ENCODE measurements at regions not wholly inside any gene's neighbourhood (a gene's known extent, or its start where the extent isn't known, plus 50 kb on each side); places are given as distances from the start of the nearest gene placed in this dataset.

GRCh38 chr2:82355622-82356021 lies 2051.1 kb upstream of the LRRTM1 start:
- Histone ChIP-seq H3K4me1 (ENCODE audit: insufficient read depth) (no peaks in the 10 kb centered on the region), H3K9me3 (no peaks in the 10 kb centered on the region), H3K27me3 (no peaks in the 10 kb centered on the region), H3K36me3 (no peaks in the 10 kb centered on the region), H3K27ac (no peak overlapping the region), H3K4me3 (no peak overlapping the region)
- TF ChIP-seq CTCF (IDR thresholded peaks at IDR 0.05) (no peak), POLR2A (IDR thresholded peaks at IDR 0.05) (no peak), EP300 (IDR thresholded peaks at IDR 0.05) (no peak)
- DNase-seq, result no peak
- intact Hi-C loops (cut with DNase I), result no loop called here

DNA sequence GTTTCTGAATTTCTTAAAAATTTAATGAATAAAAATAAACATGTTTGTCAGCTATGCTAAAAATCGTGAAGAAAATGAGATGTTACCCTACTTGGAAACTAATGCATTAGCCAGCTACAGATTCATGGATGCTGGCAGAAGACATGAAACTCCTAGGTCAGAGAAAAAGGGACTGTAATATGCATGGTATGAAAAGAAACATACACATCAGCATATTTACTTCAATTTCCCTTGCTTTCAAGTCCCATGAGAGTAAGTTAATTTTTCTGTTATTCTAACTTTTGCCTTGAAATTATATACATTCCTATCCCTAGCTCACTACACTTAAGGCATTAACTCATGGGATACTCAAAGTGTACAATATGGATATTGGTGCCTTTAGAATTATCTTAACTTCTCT lies 2041.4 kb upstream of the LRRTM1 start:
- Histone ChIP-seq H3K9me3 (no peaks in the 10 kb centered on the region), H3K27me3 (no peaks in the 10 kb centered on the region), H3K36me3 (no peaks in the 10 kb centered on the region), H3K27ac (no peak overlapping the region), H3K4me3 (no peak overlapping the region), H3K4me1 (ENCODE audit: insufficient read depth) (no peaks in the 10 kb centered on the region)
- TF ChIP-seq POLR2A (IDR thresholded peaks at IDR 0.05) (no peak), EP300 (IDR thresholded peaks at IDR 0.05) (no peak), CTCF (IDR thresholded peaks at IDR 0.05) (no peak)
- intact Hi-C loops (cut with DNase I), result no loop called here
- 50 to 70% (median 66%) methylated on average over 1 of the region's 1 CpG for whole genome bisulfite sequencing, 3 donors
- DNase-seq, result no peak

DNA sequence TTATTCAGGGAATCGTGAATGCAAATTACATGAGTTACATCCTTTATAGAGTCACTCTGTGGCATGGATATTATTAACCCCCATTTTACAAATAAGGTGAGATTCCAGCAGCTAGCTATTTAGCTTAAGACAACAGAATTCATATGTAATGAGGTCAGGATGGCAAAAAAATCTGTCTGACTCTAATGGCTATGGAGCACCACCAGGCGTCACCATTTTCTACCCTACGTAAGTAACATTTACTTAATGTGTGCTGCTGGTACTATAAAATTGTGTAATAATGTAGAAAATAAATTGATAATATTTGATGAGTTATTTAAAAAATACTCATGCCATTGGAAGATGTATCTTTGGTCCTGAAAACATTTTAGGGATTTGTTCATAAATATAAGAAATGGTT lies 2040.1 kb upstream of the LRRTM1 start:
- 82 to 88% (median 85%) methylated on average over 3 of the region's 3 CpGs for WGBS, 3 donors
- H3K36me3 ChIP-seq, result no peaks in the 10 kb centered on the region
- DNase-seq, result no peak
- no peak for TF ChIP-seq CTCF (IDR thresholded peaks at IDR 0.05)
- no peak for TF ChIP-seq EP300 (IDR thresholded peaks at IDR 0.05)
- no peak for TF ChIP-seq POLR2A (IDR thresholded peaks at IDR 0.05)
- no peak overlapping the region for H3K4me3 ChIP-seq
- no peak overlapping the region for H3K27ac ChIP-seq
- no peaks in the 10 kb centered on the region for H3K27me3 ChIP-seq
- no peaks in the 10 kb centered on the region for H3K4me1 ChIP-seq (ENCODE audit: insufficient read depth)
- H3K9me3 ChIP-seq, result no peaks in the 10 kb centered on the region
- intact Hi-C loops (cut with DNase I), result no loop called here

GRCh38 chr2:82342356-82342755 lies 2037.8 kb upstream of the LRRTM1 start:
- no peaks in the 10 kb centered on the region for H3K27me3 ChIP-seq
- DNase-seq, result no peak
- H3K36me3 ChIP-seq, result no peaks in the 10 kb centered on the region
- no peak for TF ChIP-seq CTCF (IDR thresholded peaks at IDR 0.05)
- TF ChIP-seq EP300 (IDR thresholded peaks at IDR 0.05), result no peak
- no peak for TF ChIP-seq POLR2A (IDR thresholded peaks at IDR 0.05)
- no peak overlapping the region for H3K4me3 ChIP-seq
- WGBS, 3 donors, result 81 to 89% (median 87%) methylated on average over 3 of the region's 3 CpGs
- no peaks in the 10 kb centered on the region for H3K4me1 ChIP-seq (ENCODE audit: insufficient read depth)
- H3K27ac ChIP-seq, result no peak overlapping the region
- H3K9me3 ChIP-seq, result no peaks in the 10 kb centered on the region
- intact Hi-C loops (cut with DNase I), result no loop called here

- no peak for DNase-seq
- Histone ChIP-seq H3K4me3 (no peak overlapping the region), H3K9me3 (no peaks in the 10 kb centered on the region), H3K27ac (no peak overlapping the region), H3K36me3 (no peaks in the 10 kb centered on the region), H3K27me3 (no peaks in the 10 kb centered on the region), H3K4me1 (ENCODE audit: insufficient read depth) (no peaks in the 10 kb centered on the region)
- intact Hi-C loops (cut with DNase I), result no loop called here
- TF ChIP-seq CTCF (IDR thresholded peaks at IDR 0.05) (no peak), POLR2A (IDR thresholded peaks at IDR 0.05) (no peak), EP300 (IDR thresholded peaks at IDR 0.05) (no peak)
- WGBS, 3 donors, result 32 to 58% (median 33%) methylated on average over 2 of the region's 2 CpGs
Measured at GRCh38 chr2:82340578-82341053, 2036.1 kb upstream of the LRRTM1 start.

Measured in ovary (tissue), 7 donors.